ENCODE measurements at regions not wholly inside any gene's neighbourhood (a gene's known extent, or its start where the extent isn't known, plus 50 kb on each side); places are given as distances from the start of the nearest gene placed in this dataset.

DNA sequence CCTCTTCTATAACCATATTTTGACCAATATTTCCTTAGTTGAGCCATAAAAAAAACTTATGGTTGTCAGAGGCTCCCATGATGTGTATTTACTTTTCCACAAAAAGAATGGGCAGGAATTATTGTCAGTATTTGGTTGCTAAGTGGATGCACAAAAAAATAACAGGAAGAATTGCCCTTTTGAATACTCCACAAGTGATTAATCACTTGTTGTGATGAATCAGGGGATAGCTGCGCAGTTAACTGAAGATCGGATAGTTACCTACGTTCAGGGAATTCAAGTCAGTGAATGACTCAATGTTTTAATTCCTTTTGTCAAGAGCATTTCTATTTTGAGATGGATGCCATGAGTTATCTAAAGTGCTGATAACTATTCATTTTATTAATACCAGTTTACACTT lies 785.2 kb upstream of the B3GALT2 start:
- no peak for TF ChIP-seq EZH2 (IDR thresholded peaks at IDR 0.05; ENCODE audit: borderline replicate concordance, low read depth, low read length, severe bottlenecking)
- TF ChIP-seq, protein P1, sequence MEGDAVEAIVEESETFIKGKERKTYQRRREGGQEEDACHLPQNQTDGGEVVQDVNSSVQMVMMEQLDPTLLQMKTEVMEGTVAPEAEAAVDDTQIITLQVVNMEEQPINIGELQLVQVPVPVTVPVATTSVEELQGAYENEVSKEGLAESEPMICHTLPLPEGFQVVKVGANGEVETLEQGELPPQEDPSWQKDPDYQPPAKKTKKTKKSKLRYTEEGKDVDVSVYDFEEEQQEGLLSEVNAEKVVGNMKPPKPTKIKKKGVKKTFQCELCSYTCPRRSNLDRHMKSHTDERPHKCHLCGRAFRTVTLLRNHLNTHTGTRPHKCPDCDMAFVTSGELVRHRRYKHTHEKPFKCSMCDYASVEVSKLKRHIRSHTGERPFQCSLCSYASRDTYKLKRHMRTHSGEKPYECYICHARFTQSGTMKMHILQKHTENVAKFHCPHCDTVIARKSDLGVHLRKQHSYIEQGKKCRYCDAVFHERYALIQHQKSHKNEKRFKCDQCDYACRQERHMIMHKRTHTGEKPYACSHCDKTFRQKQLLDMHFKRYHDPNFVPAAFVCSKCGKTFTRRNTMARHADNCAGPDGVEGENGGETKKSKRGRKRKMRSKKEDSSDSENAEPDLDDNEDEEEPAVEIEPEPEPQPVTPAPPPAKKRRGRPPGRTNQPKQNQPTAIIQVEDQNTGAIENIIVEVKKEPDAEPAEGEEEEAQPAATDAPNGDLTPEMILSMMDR (IDR thresholded peaks at IDR 0.05; ENCODE audit: borderline replicate concordance, extremely low read depth, low read length, poor library complexity, severe bottlenecking), result no peak
- Histone ChIP-seq H3K4me1 (ENCODE audit: insufficient read depth, low read length) (no peaks in the 10 kb centered on the region), H3K9ac (ENCODE audit: low read depth, low read length) (no peak overlapping the region), H3K27ac (ENCODE audit: low read length) (no peak overlapping the region), H3K4me2 (ENCODE audit: insufficient read depth, low read length) (no peak overlapping the region), H2AFZ (ENCODE audit: low read depth, low read length) (no peak overlapping the region), H4K20me1 (ENCODE audit: insufficient read depth, low read length) (no peaks in the 10 kb centered on the region), H3K4me3 (ENCODE audit: low read depth in 1 of 2, low read length in 2 of 2) (no peak overlapping the region), H3K36me3 (ENCODE audit: insufficient read depth, low read length) (no peaks in the 10 kb centered on the region), H3K79me2 (ENCODE audit: insufficient read depth, low read length) (no peaks in the 10 kb centered on the region), H3K9me3 (ENCODE audit: insufficient read depth, low read length, severe bottlenecking) (no peaks in the 10 kb centered on the region), H3K27me3 (ENCODE audit: insufficient read depth, low read length, poor library complexity) (no peaks in the 10 kb centered on the region)
- DNase-seq (no peak), ATAC-seq (ENCODE audit: insufficient read depth, low read depth) (no peak)

DNA sequence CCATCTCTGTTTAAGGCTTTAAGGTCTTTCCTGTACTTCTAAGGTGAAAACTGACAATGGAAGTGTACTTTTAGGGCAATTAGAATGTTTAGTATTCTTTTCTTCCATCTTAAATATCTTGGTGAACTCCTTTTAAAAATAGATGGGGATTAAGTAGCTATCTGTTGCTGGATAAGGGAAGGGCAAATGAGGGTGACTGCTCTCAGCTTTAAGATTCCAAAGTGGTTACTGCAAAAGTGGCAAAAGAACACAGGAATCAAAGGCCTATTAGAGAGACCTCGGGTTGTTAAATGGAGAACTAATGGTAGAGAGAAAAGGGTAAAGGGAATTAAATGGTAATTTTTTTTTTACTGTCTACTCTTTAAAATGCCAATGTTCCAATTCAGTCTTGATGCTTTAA lies 774.1 kb upstream of the B3GALT2 start:
- TF ChIP-seq, protein P1 (IDR thresholded peaks at IDR 0.05; ENCODE audit: borderline replicate concordance, extremely low read depth, low read length, poor library complexity, severe bottlenecking), result no peak
- TF ChIP-seq EZH2 (IDR thresholded peaks at IDR 0.05; ENCODE audit: borderline replicate concordance, low read depth, low read length, severe bottlenecking), result no peak
- DNase-seq, result no peak
- Histone ChIP-seq H3K27ac (ENCODE audit: low read length) (no peak overlapping the region), H3K4me3 (ENCODE audit: low read depth in 1 of 2, low read length in 2 of 2) (no peak overlapping the region), H3K4me2 (ENCODE audit: insufficient read depth, low read length) (no peak overlapping the region), H4K20me1 (ENCODE audit: insufficient read depth, low read length) (no peaks in the 10 kb centered on the region; the same call in 1 of the 2 replicates), H3K9ac (ENCODE audit: low read depth, low read length) (no peak overlapping the region), H3K79me2 (ENCODE audit: insufficient read depth, low read length) (no peaks in the 10 kb centered on the region), H3K9me3 (ENCODE audit: insufficient read depth, low read length, severe bottlenecking) (no peaks in the 10 kb centered on the region), H3K27me3 (ENCODE audit: insufficient read depth, low read length, poor library complexity) (no peaks in the 10 kb centered on the region), H3K4me1 (ENCODE audit: insufficient read depth, low read length) (no peaks in the 10 kb centered on the region), H3K36me3 (ENCODE audit: insufficient read depth, low read length) (no peaks in the 10 kb centered on the region), H2AFZ (ENCODE audit: low read depth, low read length) (no peak overlapping the region)
- ATAC-seq (ENCODE audit: insufficient read depth, low read depth), result no peak

DNA sequence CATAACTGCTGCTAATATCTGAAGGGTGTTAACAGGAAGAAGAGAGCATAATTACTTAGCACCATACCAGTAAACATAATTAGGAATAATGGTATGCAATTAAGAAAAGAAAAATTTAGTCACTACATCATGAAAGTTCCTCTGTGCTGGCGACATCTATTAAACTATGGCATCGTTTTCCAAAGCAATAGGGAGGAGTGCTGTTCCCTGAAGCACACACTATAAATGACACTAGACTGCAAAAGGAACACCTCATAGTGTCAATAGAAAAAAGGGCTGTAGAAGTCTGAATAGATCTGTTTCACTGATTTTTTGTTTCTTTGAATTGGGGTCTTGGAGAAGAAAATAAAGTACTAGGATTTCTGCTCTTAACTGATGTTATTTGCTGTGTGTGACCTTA lies 773.6 kb upstream of the B3GALT2 start:
- Histone ChIP-seq H2AFZ (ENCODE audit: low read depth, low read length) (no peak overlapping the region), H3K9ac (ENCODE audit: low read depth, low read length) (no peak overlapping the region), H3K9me3 (ENCODE audit: insufficient read depth, low read length, severe bottlenecking) (no peaks in the 10 kb centered on the region), H3K27me3 (ENCODE audit: insufficient read depth, low read length, poor library complexity) (no peaks in the 10 kb centered on the region), H3K4me3 (ENCODE audit: low read depth in 1 of 2, low read length in 2 of 2) (no peak overlapping the region), H3K79me2 (ENCODE audit: insufficient read depth, low read length) (no peaks in the 10 kb centered on the region), H3K4me2 (ENCODE audit: insufficient read depth, low read length) (no peak overlapping the region), H4K20me1 (ENCODE audit: insufficient read depth, low read length) (no peaks in the 10 kb centered on the region), H3K27ac (ENCODE audit: low read length) (no peak overlapping the region), H3K36me3 (ENCODE audit: insufficient read depth, low read length) (no peaks in the 10 kb centered on the region), H3K4me1 (ENCODE audit: insufficient read depth, low read length) (no peaks in the 10 kb centered on the region)
- ATAC-seq (ENCODE audit: insufficient read depth, low read depth) (no peak), DNase-seq (no peak)
- TF ChIP-seq, protein P1 (IDR thresholded peaks at IDR 0.05; ENCODE audit: borderline replicate concordance, extremely low read depth, low read length, poor library complexity, severe bottlenecking), result no peak
- no peak for TF ChIP-seq EZH2 (IDR thresholded peaks at IDR 0.05; ENCODE audit: borderline replicate concordance, low read depth, low read length, severe bottlenecking)

DNA sequence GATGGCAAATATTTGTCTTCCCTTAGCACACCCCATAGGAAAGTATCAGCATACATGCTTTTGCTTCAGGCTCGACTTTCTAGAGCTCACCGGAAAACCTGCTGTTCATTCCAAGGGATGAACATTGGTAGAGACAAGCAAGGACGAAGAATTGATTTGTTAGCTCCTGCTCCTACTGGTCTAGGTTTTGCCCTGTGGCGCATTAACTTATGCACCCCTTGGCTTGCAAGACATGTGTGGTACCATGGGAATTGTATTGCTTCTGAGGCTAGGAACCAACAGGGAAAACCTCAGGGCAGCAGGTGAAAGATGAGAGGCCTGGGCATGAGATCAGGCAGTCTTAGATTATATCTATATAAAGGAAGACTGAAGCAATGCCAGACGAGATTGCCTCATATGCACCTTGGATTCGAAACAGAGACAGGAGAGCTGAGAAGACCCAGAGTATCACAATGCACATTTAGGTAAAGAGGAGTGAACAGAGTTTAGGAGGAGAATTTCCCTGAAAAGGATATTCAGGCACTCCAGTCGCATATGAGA lies 771.2 kb upstream of the B3GALT2 start:
- ATAC-seq (ENCODE audit: insufficient read depth, low read depth) (no peak), DNase-seq (no peak)

More for the DNA sequence above, 771.2 kb upstream of the B3GALT2 start:
- H2AFZ ChIP-seq (ENCODE audit: low read depth, low read length), result no peak overlapping the region
- no peak overlapping the region for H3K4me3 ChIP-seq (ENCODE audit: low read depth in 1 of 2, low read length in 2 of 2)
- no peak overlapping the region for H3K27ac ChIP-seq (ENCODE audit: low read length)
- no peaks in the 10 kb centered on the region for H3K79me2 ChIP-seq (ENCODE audit: insufficient read depth, low read length)
- H3K4me2 ChIP-seq (ENCODE audit: insufficient read depth, low read length), result no peak overlapping the region
- H3K4me1 ChIP-seq (ENCODE audit: insufficient read depth, low read length), result no peaks in the 10 kb centered on the region
- no peaks in the 10 kb centered on the region for H4K20me1 ChIP-seq (ENCODE audit: insufficient read depth, low read length)
- H3K27me3 ChIP-seq (ENCODE audit: insufficient read depth, low read length, poor library complexity), result no peaks in the 10 kb centered on the region
- H3K9ac ChIP-seq (ENCODE audit: low read depth, low read length), result no peak overlapping the region
- TF ChIP-seq, protein P1 (IDR thresholded peaks at IDR 0.05; ENCODE audit: borderline replicate concordance, extremely low read depth, low read length, poor library complexity, severe bottlenecking), result no peak
- no peak for TF ChIP-seq EZH2 (IDR thresholded peaks at IDR 0.05; ENCODE audit: borderline replicate concordance, low read depth, low read length, severe bottlenecking)
- H3K9me3 ChIP-seq (ENCODE audit: insufficient read depth, low read length, severe bottlenecking), result no peaks in the 10 kb centered on the region
- H3K36me3 ChIP-seq (ENCODE audit: insufficient read depth, low read length), result no peaks in the 10 kb centered on the region
